Type B pancreatic cell (in vitro differentiated cells): ENCODE measurements at regions not wholly inside any gene's neighbourhood (a gene's known extent, or its start where the extent isn't known, plus 50 kb on each side); places are given as distances from the start of the nearest gene placed in this dataset.

Experiments
- DNase-seq: peaks from one replicate; pipeline ENCODE4 v3.0.0; 2021; ENCODE audit warnings: mixed read lengths; ENCODE audit not compliant: unreplicated experiment; ENCODE audit errors: extremely low spot score
- H3K27ac Mint-ChIP-seq: 2 replicates; pipeline ENCODE4 v1.8.0; 2021; ENCODE audit warnings: mild to moderate bottlenecking, mixed read lengths
- H3K27me3 Mint-ChIP-seq: 2 replicates; pipeline ENCODE4 v1.8.0; 2021; ENCODE audit warnings: mixed read lengths
- H3K36me3 Mint-ChIP-seq: 2 replicates; pipeline ENCODE4 v1.8.0; 2021; ENCODE audit warnings: mixed read lengths
- H3K4me1 Mint-ChIP-seq: one replicate; pipeline ENCODE4 v1.8.0; 2021; ENCODE audit warnings: mixed read lengths; ENCODE audit not compliant: unreplicated experiment
- H3K4me3 Mint-ChIP-seq: 2 replicates; pipeline ENCODE4 v1.8.0; 2021; ENCODE audit warnings: mild to moderate bottlenecking, mixed read lengths
- H3K9me3 Mint-ChIP-seq: 2 replicates; pipeline ENCODE4 v1.8.0; 2021; ENCODE audit warnings: mixed read lengths
- CTCF ChIP-seq: fragments of 200-600 bp; sonication (generic); conservative IDR thresholded peaks from 2 replicates; pipeline ENCODE4 v1.5.0; 2021; ENCODE audit warnings: antibody characterized with exemption, mild to moderate bottlenecking

DNA sequence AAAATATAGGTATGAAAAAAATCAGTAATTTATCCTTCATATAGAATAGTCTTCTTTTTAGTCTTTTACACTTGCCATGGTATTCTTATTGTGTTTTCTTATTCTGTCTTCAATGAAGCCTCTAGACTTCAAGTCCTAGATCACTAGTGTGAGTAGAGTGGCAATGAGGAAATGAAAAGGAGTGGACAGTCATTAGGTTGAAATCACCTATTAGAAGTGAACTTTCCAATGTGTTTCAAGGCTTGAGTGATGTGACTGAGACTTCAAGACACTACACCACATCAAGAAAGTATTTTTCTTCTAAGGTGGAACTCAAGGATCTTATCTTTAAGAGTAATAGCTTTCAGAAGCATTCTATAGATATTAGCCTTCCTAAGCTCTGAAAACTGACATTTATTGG lies 357.8 kb upstream of the MBL2 start:
- Mint-ChIP-seq H3K4me1 (peaks cover 5% of the 10 kb centered on the region), H3K36me3 (no peaks in the 10 kb centered on the region), H3K9me3 (peaks cover 4% of the 10 kb centered on the region), H3K27me3 (no peaks in the 10 kb centered on the region), H3K4me3 (no peak overlapping the region), H3K27ac (no peak overlapping the region)
- TF ChIP-seq CTCF = no peak
- DNase-seq = no peak

- no peak for DNase-seq
- Mint-ChIP-seq H3K27me3 (no peaks in the 10 kb centered on the region), H3K9me3 (peaks cover 4% of the 10 kb centered on the region), H3K36me3 (no peaks in the 10 kb centered on the region), H3K4me3 (no peak overlapping the region), H3K4me1 (no peaks in the 10 kb centered on the region), H3K27ac (no peak overlapping the region)
- no peak for TF ChIP-seq CTCF
Observed at GRCh38 chr10:53127686-53128085, 355.1 kb upstream of the MBL2 start.

- DNase-seq = no peak
- H3K4me3 Mint-ChIP-seq = no peak overlapping the region
- no peak for TF ChIP-seq CTCF
- peaks cover 4% of the 10 kb centered on the region for H3K9me3 Mint-ChIP-seq
- H3K27ac Mint-ChIP-seq = peak overlapping the region; percentile 40
- no peaks in the 10 kb centered on the region for H3K27me3 Mint-ChIP-seq
- H3K4me1 Mint-ChIP-seq = no peaks in the 10 kb centered on the region
- no peaks in the 10 kb centered on the region for H3K36me3 Mint-ChIP-seq
Observed at GRCh38 chr10:53123311-53123710, 350.7 kb upstream of the MBL2 start.

GRCh38 chr10:53122281-53122680 lies 349.7 kb upstream of the MBL2 start:
- no peak for TF ChIP-seq CTCF
- H3K27me3 Mint-ChIP-seq = no peaks in the 10 kb centered on the region
- H3K9me3 Mint-ChIP-seq = peaks cover 5% of the 10 kb centered on the region
- no peaks in the 10 kb centered on the region for H3K36me3 Mint-ChIP-seq
- no peak for DNase-seq
- no peak overlapping the region for H3K27ac Mint-ChIP-seq
- no peak overlapping the region for H3K4me3 Mint-ChIP-seq
- H3K4me1 Mint-ChIP-seq = no peaks in the 10 kb centered on the region

- no peaks in the 10 kb centered on the region for H3K27me3 Mint-ChIP-seq
- no peak for DNase-seq
- H3K27ac Mint-ChIP-seq = no peak overlapping the region
- TF ChIP-seq CTCF = no peak
- H3K4me1 Mint-ChIP-seq = no peaks in the 10 kb centered on the region
- peaks cover 18% of the 10 kb centered on the region for H3K9me3 Mint-ChIP-seq
- no peaks in the 10 kb centered on the region for H3K36me3 Mint-ChIP-seq
- H3K4me3 Mint-ChIP-seq = no peak overlapping the region
Observed at GRCh38 chr10:53115660-53116059, 343.1 kb upstream of the MBL2 start.

DNA sequence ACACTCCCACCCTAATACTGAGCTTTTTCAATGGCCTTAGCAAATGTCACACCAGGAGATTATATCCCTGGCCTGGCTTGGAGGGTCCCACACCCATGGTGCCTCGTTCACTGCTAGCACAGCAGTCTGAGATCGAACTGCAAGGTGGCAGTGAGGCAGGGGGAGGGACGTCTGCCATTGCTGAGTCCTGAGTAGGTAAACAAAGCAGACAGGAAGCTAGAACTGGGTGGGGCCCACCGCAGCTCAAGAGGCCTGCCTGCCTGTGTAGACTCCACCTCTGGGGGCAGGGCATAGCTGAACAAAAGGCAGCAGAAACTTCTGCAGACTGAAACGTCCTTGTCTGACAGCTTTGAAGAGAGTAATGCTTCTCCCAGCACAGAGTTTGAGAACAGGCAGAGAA lies 338.9 kb upstream of the MBL2 start:
- no peak overlapping the region for H3K4me3 Mint-ChIP-seq
- no peaks in the 10 kb centered on the region for H3K27me3 Mint-ChIP-seq
- H3K4me1 Mint-ChIP-seq = no peaks in the 10 kb centered on the region
- no peak for TF ChIP-seq CTCF
- no peak overlapping the region for H3K27ac Mint-ChIP-seq
- H3K9me3 Mint-ChIP-seq = peaks cover 13% of the 10 kb centered on the region
- no peaks in the 10 kb centered on the region for H3K36me3 Mint-ChIP-seq
- DNase-seq = no peak
